ENCODE measurements at regions not wholly inside any gene's neighbourhood (a gene's known extent, or its start where the extent isn't known, plus 50 kb on each side); places are given as distances from the start of the nearest gene placed in this dataset.

DNA sequence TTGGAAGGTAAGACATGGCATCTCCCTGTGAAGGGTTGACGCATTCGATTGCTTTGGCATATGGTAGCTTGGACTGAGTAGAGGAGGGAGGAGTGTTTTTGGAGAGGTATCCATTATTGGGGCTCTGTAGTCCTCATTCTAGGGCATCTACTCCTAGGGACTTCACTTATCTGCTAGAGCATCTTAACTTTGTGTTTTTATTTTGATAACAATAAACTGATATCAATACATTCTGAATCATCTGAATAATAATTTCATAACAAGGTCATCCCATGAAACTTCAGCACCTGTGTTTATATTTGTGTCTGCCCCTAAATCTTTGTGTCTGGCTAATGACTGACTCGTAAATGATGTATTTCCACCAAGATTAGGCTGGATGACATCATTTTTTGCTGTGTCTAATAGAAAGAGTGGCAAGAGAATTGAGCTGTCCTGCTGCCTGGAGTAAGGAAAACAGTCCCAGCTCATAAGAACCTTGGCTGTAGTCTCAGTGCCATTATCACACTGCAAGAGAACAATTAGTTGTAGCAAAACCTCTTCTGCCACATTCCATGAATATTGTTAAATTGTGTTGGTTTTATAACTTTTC, 288.5 kb downstream of the PRL start:
- no peak overlapping the region for H3K27ac ChIP-seq (ENCODE audit: insufficient read depth, low read length)
- CTCF ChIA-PET, result no interaction called here

More for the DNA sequence above, 288.5 kb downstream of the PRL start:
- H3K27me3 ChIP-seq (ENCODE audit: control insufficient read depth, insufficient read depth, low read length), result no peaks in the 10 kb centered on the region
- POLR2A ChIA-PET (ENCODE audit: unreplicated experiment), result no interaction called here
- H3K9me3 ChIP-seq (ENCODE audit: control insufficient read depth, insufficient read depth, low read length), result peaks cover 3% of the 10 kb centered on the region
- peaks cover 3% of the 10 kb centered on the region for H3K4me1 ChIP-seq (ENCODE audit: control insufficient read depth, insufficient read depth, low read length)
- in situ Hi-C loops (cut with MboI; ENCODE audit: low sequenced_read_pairs) (no loop called here), intact Hi-C loops (cut with micrococcal nuclease) (no loop called here), dilution Hi-C loops (cut with HindIII; ENCODE audit: low sequenced_read_pairs, unreplicated experiment) (no loop called here)
- H2AK5ac ChIP-seq (ENCODE audit: low read depth, low read length), result no peak overlapping the region
- TF ChIP-seq CHD1 (IDR thresholded peaks at IDR 0.05; ENCODE audit: low read depth, low read length), result no peak
- TF ChIP-seq MXI1 (IDR thresholded peaks at IDR 0.05; ENCODE audit: borderline replicate concordance, low read depth, low read length), result no peak
- TF ChIP-seq FOS (IDR thresholded peaks at IDR 0.05; ENCODE audit: low read depth, low read length), result peak; percentile 42; the same call in 1 of the 2 replicates
- TF ChIP-seq MAFK (IDR thresholded peaks at IDR 0.05; ENCODE audit: low read depth, low read length), result peak; percentile 16; the same call in 1 of the 2 replicates
- no peaks in the 10 kb centered on the region for H3K36me3 ChIP-seq (ENCODE audit: control insufficient read depth, insufficient read depth, low read length)
- no peaks in the 10 kb centered on the region for H4K20me1 ChIP-seq (ENCODE audit: insufficient read depth, low read length)
- 80% methylated on average over 1 of the region's 3 CpGs; no CpG with 5 or more reads in 1 of the 2 experiments for WGBS, 2 experiments (ENCODE audit: extremely low coverage in 2 of 2, insufficient read length in 1 of 2)
- no peak overlapping the region for H2AK9ac ChIP-seq (replicated peaks; ENCODE audit: low read depth, low read length, poor library complexity)
- no peak overlapping the region for H3K18ac ChIP-seq (ENCODE audit: low read depth, low read length)
- H3K23ac ChIP-seq (ENCODE audit: low read depth, low read length), result no peak overlapping the region
- BruUV-seq (replicated peaks), result no TSS peak
- DNase-seq, result peak; percentile 77
- no peak overlapping the region for H3K4ac ChIP-seq (ENCODE audit: low read depth, low read length)
- H3K9me1 ChIP-seq (ENCODE audit: insufficient read depth, low read length), result peaks cover 6% of the 10 kb centered on the region; the same call in 1 of the 2 replicates
- H2BK20ac ChIP-seq (ENCODE audit: low read depth, low read length), result no peak overlapping the region
- no peak overlapping the region for H2BK5ac ChIP-seq (ENCODE audit: low read depth, low read length, poor library complexity, severe bottlenecking)
- peak; percentile 49; the same call in 1 of the 2 replicates for ATAC-seq (ENCODE audit: low read depth)
- H3K4me2 ChIP-seq (ENCODE audit: low read depth, low read length), result no peak overlapping the region
- no peak overlapping the region for H3K56ac ChIP-seq (ENCODE audit: extremely low read depth, insufficient read depth, low read length)
- H3K9ac ChIP-seq (ENCODE audit: low read depth, low read length), result no peak overlapping the region
- H2BK15ac ChIP-seq (ENCODE audit: low read depth, low read length), result peak overlapping the region; percentile 13; the same call in 1 of the 3 replicates
- H2AFZ ChIP-seq (replicated peaks; ENCODE audit: low read length, poor library complexity), result no peak overlapping the region
- no peak overlapping the region for H4K8ac ChIP-seq (ENCODE audit: low read depth in 2 of 2, low read length in 2 of 2)
- H2BK120ac ChIP-seq (ENCODE audit: low read depth, low read length), result peak overlapping the region; percentile 13; the same call in 1 of the 2 replicates
- no peak overlapping the region for H4K91ac ChIP-seq (ENCODE audit: insufficient read depth, low read depth, low read length)
- H4K5ac ChIP-seq (ENCODE audit: low read depth, low read length), result no peak overlapping the region
- no peak overlapping the region; the same call in 1 of the 2 replicates for H3K14ac ChIP-seq (replicated peaks; ENCODE audit: low read depth, low read length)
- H3K79me1 ChIP-seq (ENCODE audit: low read depth in 1 of 2, low read length in 2 of 2), result no peaks in the 10 kb centered on the region
- H3K4me3 ChIP-seq (ENCODE audit: insufficient read depth, low read depth, low read length), result no peak overlapping the region
